Progenitor cell of endocrine pancreas (in vitro differentiated cells): ENCODE measurements at regions not wholly inside any gene's neighbourhood (a gene's known extent, or its start where the extent isn't known, plus 50 kb on each side); places are given as distances from the start of the nearest gene placed in this dataset.

Source experiments
- DNase-seq: peaks from one replicate; pipeline ENCODE4 v3.0.0; 2021; ENCODE audit warnings: low spot score; ENCODE audit not compliant: unreplicated experiment
- H3K27ac Mint-ChIP-seq: 2 replicates; pipeline ENCODE4 v1.8.0; 2021; ENCODE audit warnings: mild to moderate bottlenecking, moderate library complexity, mixed read lengths
- H3K27me3 Mint-ChIP-seq: 2 replicates; pipeline ENCODE4 v1.8.0; 2021; ENCODE audit warnings: mixed read lengths
- H3K36me3 Mint-ChIP-seq: 2 replicates; pipeline ENCODE4 v1.8.0; 2022; ENCODE audit warnings: mixed read lengths; ENCODE audit not compliant: insufficient read depth
- H3K4me1 Mint-ChIP-seq: 2 replicates; pipeline ENCODE4 v1.8.0; 2021; ENCODE audit warnings: low read depth, mixed read lengths
- H3K4me3 Mint-ChIP-seq: 2 replicates; pipeline ENCODE4 v1.8.0; 2021; ENCODE audit warnings: low read depth, mild to moderate bottlenecking, moderate library complexity, mixed read lengths
- H3K9me3 Mint-ChIP-seq: 2 replicates; pipeline ENCODE4 v1.8.0; 2021; ENCODE audit warnings: low read depth, mixed read lengths
- CTCF ChIP-seq: fragments of 200-600 bp; sonication (generic); IDR thresholded peaks from one replicate; pipeline ENCODE4 v1.5.0; 2021; ENCODE audit warnings: antibody characterized with exemption, mild to moderate bottlenecking; ENCODE audit not compliant: unreplicated experiment

GRCh38 chr15:69912116-69912515 lies 185.6 kb downstream of the TLE3 start:
- TF ChIP-seq CTCF, result no peak
- no peaks in the 10 kb centered on the region for H3K9me3 Mint-ChIP-seq
- H3K36me3 Mint-ChIP-seq, result no peaks in the 10 kb centered on the region
- H3K27ac Mint-ChIP-seq, result no peak overlapping the region
- DNase-seq, result no peak
- peaks cover 2% of the 10 kb centered on the region for H3K4me1 Mint-ChIP-seq
- H3K27me3 Mint-ChIP-seq, result peaks cover 65% of the 10 kb centered on the region
- H3K4me3 Mint-ChIP-seq, result no peak overlapping the region

- Mint-ChIP-seq H3K27me3 (peaks cover 63% of the 10 kb centered on the region), H3K36me3 (no peaks in the 10 kb centered on the region), H3K4me1 (no peaks in the 10 kb centered on the region), H3K27ac (no peak overlapping the region), H3K4me3 (no peak overlapping the region), H3K9me3 (no peaks in the 10 kb centered on the region)
- no peak for TF ChIP-seq CTCF
- no peak for DNase-seq
Measured at GRCh38 chr15:69914040-69914439, 183.7 kb downstream of the TLE3 start.

- H3K9me3 Mint-ChIP-seq, result no peaks in the 10 kb centered on the region
- H3K4me1 Mint-ChIP-seq, result no peaks in the 10 kb centered on the region
- TF ChIP-seq CTCF, result no peak
- no peak overlapping the region for H3K4me3 Mint-ChIP-seq
- H3K36me3 Mint-ChIP-seq, result no peaks in the 10 kb centered on the region
- H3K27me3 Mint-ChIP-seq, result peaks cover 61% of the 10 kb centered on the region
- no peak overlapping the region for H3K27ac Mint-ChIP-seq
- no peak for DNase-seq
Measured at GRCh38 chr15:69914960-69915359, 182.8 kb downstream of the TLE3 start.

- Mint-ChIP-seq H3K4me3 (no peak overlapping the region), H3K36me3 (no peaks in the 10 kb centered on the region), H3K9me3 (no peaks in the 10 kb centered on the region), H3K27ac (no peak overlapping the region), H3K27me3 (peaks cover 54% of the 10 kb centered on the region), H3K4me1 (no peaks in the 10 kb centered on the region)
- no peak for TF ChIP-seq CTCF
- no peak for DNase-seq
Measured at GRCh38 chr15:69916169-69916785, 181.4 kb downstream of the TLE3 start.

GRCh38 chr15:69917056-69917455 lies 180.7 kb downstream of the TLE3 start:
- Mint-ChIP-seq H3K9me3 (no peaks in the 10 kb centered on the region), H3K4me3 (no peak overlapping the region), H3K4me1 (no peaks in the 10 kb centered on the region), H3K36me3 (no peaks in the 10 kb centered on the region), H3K27ac (no peak overlapping the region), H3K27me3 (peaks cover 51% of the 10 kb centered on the region)
- DNase-seq, result no peak
- no peak for TF ChIP-seq CTCF
